ENCODE measurements at regions not wholly inside any gene's neighbourhood (a gene's known extent, or its start where the extent isn't known, plus 50 kb on each side); places are given as distances from the start of the nearest gene placed in this dataset.
"Not testable (repeated sequence)": the region's sequence is repeated elsewhere in the genome, so short reads cannot be mapped to it uniquely, and the experiment has no call there.

DNA sequence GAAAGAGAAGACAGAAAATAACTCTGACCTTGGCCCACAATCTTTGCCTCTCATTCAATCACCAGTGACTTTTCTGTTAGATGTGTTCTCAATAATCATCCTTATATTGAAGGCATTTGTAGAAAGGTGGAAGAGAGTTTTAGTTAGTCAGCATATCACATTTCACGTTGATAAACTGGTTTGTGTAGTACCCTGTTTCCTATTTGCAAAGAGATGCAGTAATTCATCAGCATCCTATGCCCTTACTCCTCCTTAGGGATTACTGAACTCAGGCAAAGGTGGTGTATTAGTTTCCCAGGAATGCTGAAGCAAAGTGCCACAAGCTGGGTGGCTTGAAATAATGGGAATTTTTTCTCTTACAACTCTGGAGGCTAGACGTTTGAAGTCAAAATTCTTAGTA is 145.0 kb downstream of the SPP2 start:
- no peak for DNase-seq (ENCODE audit: low read depth, low spot score)

DNA sequence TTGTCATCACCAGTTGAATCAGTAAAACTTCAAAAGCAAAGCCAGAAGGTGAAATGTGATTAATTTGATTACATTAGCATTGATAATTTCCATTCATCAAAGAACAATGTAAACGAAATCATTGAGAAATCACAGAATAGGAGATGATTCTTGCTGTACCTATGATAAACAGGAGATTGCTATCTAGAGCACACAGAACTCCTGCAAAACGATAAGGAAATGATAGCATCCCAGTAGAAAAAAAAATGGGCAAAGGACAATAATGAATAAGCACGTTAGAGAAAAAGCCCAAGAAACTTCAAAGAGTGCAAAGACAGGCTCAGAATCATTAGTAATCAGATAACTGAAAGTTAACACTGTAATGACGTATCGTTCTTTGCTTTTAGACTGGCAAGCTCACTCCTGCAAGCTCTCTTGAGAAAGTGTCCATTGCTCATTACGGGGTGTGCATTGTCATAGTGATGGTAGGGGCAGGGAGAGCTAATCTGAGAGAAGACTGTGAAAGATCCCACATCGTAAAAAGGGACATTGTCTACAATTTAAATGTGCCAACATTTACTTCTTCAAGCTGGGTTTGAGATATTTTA is 143.6 kb downstream of the SPP2 start:
- DNase-seq (ENCODE audit: low read depth, low spot score) = no peak

DNA sequence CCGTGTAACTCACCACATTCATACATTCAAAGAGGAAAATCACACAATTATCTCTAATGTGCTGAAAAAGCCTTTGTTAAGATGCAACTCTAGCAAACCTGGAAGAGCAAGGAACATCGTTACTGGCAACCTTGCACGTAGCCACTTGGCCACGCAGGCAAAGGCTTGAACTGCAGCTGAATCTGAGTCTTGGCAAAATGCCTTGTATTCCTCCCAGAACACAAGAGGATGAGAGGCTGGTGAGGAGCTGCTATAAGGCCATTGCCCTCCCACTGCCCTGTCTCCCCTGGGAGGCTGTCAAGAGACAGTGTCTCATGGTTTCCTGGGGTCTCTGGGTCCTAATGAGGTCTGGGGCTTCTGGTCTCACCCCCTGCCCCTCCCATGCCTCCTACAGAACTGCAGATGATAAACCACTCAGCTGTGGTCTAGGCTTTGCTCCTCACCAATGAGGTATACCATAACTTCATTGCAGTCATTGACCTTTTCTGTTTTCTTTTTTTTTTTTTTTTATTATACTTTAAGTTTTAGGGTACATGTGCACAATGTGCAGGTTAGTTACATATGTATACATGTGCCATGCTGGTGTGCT is 141.4 kb downstream of the SPP2 start:
- DNase-seq (ENCODE audit: low read depth, low spot score) = no peak

DNA sequence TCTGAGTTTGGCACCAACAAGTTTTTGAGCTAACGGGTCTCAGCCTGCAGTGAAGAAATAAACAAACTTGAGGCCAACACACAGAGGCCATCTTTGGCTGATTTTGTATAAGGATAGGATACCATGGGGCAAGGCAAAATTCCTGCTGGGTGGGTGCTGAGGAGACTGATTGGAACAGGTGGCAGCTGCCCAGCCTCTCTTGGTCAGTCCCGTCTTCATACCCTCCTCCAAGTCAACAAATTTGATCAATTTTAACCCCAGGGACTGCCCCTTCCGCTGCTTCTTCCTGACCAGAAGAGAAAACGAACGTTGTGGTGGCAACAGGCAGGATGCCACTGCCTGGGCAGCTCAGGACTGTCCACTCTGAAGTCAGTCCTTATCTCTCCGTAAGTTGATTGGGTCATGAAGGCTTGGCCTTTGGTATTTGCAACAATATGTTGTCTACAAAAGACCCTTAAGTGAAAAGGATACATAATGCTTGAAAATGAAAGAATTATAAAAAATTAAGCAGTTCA is 139.3 kb downstream of the SPP2 start:
- DNase-seq (ENCODE audit: low read depth, low spot score) = no peak

DNA sequence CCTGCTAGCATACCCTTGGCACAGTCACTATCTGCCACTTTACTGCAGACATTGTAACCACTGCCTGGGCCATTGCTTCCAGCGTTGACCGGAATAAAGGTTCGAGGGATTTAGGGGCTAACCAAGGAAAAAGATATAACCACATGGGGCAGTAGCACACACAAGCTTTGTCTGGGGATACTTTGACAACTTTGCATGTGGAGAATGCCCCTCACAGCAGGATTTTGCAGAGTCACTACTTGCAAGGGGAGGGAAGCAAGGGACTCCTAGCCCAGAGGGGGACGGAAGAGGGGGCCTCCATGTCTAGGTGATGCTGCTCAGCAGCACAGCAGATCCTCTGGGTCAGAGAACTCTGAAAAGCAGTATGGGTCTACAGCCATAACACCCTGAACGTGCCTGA is 138.7 kb downstream of the SPP2 start:
- no peak for DNase-seq (ENCODE audit: low read depth, low spot score)

DNA sequence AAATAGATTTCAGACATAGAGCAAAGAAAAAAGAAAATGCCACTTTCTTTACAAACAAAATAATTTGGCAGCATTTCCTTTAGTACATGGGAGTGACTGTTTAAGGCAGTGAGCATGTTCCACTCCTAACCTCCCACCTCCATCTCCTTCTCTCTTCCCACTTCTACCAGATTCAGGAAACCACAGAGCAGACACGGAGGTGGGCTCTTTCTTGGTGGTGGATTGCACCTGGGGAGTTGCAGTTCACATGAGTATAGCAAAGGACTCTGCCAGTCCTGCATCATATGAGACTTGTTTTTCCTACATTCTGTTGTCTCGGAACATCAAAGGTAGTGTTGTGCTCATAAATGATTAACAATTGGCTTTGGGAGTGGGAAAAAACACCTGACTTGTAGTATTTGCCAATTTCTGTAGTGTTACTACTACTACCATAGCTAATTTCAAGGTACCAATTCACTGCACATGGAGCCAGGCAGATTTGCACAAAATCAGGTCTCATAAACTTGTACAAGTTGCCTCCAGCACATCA is 137.2 kb downstream of the SPP2 start:
- DNase-seq (ENCODE audit: low read depth, low spot score) = no peak

DNA sequence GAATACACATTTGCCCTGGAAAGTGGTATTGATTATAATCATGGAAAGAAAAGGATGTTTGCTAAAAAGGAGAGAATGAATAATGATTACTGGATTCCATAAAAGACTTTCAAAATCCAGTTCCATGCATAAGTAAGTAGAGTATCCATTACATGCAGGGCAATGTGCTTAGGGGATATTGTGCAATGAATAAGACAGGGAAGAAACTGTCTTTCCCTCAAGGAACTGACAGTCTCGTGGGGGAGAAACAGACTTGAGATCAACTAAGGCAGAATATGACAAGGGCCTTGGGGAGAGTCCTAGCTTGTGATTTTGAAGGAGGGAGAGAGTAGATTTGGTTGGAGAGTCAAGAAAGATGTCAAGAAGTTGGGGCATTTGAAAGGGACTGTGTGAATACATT is 130.6 kb downstream of the SPP2 start:
- DNase-seq (ENCODE audit: low read depth, low spot score) = no peak

DNA sequence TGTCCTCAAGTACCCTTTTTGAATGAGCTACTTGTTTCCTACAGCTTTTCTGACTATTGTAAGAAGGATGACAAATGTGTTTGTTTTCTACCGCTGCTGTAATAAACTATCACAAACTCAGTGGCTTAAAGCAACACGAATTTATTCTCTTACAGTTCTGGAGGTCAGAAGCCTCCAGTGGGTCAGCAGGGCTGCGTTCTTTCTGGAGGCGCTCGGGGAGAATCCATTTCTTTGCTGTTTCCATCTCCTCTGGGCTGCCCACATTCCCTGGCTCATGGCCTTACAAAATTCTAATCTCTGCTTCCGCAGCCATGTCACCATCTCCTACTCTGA is 128.5 kb downstream of the SPP2 start:
- DNase-seq (ENCODE audit: low read depth, low spot score) = no peak

DNA sequence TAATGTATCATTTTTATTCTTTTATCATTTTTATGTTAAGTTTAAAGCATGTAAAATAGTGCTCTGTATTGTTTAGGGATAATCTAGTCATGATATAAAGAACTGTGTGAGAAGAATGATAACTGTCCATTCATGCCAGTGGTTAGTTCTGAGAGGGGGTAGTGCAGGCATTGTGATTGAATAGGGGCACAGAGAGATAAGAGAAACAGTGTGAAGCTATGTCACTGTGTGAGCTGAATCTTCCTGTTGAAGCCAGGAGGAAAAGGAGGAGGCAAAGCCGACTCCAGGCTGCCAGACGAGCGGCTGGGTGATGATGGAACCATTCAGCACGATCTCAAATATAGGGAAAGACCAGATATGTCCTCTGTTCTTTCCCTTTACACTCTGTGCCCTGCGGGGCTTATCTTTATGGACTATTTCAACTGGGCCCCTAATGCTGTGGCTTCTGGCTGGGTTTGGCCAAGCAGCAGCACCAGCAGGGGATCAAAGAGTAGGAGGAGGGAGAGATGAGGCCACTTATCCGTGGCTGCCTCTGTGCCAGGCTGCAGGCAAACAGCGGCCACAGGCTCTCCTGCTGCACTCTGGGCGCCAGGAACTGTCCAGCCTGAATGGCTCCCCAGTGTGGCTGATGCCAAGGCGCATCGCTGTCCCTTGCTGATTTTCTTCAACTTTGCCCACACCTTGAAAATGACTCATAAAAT is 128.0 kb downstream of the SPP2 start:
- DNase-seq (ENCODE audit: low read depth, low spot score) = no peak

DNA sequence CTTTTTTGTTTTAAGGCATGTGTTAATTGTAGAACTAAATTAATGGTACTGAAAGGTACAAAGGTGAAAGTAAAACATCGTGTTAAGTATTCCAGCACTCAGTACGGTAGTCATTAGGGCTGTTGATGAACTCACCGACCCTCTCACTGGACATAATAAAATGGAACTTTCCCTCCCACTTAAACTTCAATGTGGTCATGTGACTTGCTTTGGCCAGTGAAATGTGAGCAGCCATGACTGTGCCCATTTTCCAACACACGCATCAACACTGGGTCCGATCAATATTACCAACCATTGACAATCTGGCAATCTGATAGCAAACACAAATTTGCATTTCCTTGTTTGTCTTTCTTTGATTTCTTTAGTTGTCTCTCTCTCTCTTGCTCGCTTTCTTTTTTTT is 125.1 kb downstream of the SPP2 start:
- no peak for DNase-seq (ENCODE audit: low read depth, low spot score)

DNA sequence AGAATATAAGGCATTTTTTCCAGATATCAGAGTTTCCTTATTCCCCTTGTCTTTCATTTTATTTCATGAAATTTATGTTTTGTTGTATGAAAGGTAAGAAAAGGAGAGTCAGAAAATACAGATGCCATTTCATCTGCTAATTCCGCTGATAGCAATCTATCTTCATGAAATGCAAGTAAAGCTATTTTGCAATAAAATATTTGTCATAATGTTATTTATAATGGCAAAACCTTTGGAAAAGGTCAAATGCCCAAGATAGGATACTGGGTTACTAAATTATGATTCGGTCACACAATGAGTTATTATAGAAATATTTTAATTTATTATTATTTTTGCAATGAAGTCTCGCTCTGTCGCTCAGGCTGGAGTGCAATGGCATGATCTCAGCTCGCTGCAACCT is 124.2 kb downstream of the SPP2 start:
- no peak for DNase-seq (ENCODE audit: low read depth, low spot score)

DNA sequence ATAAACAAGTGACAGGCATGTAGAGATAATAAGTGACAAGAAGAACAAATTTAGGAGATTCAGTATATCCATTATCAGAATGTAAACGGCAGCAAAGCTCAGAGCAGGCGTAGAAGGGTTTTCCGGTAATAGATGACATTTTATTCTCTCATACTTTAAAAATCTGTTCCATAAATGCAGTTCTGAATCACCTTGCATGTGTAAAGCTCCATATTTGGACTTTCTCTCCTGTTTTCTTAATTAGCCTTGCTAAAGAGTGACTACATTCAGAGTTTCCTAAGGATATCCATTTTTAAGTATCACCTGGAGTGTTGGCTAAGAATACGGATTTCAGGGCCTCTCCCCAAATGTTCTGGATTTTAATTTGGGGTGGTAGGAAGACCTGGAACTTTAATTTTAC is 122.0 kb downstream of the SPP2 start:
- DNase-seq (ENCODE audit: low read depth, low spot score) = no peak

DNA sequence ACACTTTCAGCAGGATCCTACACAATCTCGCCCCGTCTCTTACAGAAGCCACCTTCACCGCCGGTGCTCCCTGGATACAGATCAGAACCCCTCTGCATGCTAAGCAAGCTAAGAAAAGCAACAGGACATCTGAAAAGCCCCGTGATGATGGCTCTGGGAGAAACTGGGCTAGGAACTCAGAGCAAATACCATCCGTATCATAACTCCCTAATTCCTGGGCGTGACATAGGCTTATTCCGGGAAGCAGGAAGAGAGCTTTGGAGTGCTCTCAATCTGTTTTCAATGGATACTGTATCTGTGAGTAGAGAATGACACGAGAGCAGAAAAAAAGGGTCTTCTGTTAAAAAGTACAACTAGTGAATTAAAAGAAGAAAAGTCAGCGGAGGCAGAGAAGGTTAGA is 121.6 kb downstream of the SPP2 start:
- DNase-seq (ENCODE audit: low read depth, low spot score) = no peak

DNA sequence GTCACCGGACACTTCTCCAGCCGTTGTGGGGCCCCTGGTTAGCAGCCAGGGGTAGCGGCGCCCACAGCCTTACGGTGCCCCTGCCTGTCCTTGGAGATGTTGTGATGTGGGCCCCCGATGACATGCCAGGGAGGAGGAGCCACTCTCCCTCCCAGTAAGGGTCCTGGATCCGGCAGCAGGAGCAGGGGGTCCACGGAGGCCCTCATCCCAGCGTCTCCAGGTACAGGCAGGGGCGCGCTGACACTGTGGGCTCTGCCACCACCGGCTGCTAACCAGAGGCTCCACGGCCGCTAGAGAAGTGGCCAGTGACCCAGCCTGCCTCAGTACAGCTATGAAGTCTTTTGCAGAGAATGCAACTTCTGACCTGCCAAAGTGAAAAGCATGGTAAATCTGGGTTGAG is 121.2 kb downstream of the SPP2 start:
- no peak for DNase-seq (ENCODE audit: low read depth, low spot score)

DNA sequence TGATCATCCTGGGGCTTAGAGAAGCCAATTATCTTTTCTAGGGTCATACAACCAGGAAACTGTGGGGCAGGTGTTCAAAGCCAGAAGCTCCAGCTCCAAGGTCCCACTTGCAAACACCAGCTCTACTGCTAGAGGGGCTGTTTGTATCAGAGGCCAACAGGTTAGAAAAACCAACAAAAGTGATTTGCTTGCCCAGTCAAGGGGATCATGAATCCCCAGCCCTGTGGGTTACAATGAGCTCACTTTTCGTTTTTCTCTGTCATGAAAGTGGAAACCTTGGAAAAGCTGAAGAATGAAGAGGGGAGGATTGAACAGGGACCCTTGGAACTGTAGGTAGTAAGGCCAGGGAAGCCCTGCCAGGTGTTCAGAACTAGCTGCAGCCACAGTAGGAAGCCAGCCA is 119.2 kb downstream of the SPP2 start:
- no peak for DNase-seq (ENCODE audit: low read depth, low spot score)

DNA sequence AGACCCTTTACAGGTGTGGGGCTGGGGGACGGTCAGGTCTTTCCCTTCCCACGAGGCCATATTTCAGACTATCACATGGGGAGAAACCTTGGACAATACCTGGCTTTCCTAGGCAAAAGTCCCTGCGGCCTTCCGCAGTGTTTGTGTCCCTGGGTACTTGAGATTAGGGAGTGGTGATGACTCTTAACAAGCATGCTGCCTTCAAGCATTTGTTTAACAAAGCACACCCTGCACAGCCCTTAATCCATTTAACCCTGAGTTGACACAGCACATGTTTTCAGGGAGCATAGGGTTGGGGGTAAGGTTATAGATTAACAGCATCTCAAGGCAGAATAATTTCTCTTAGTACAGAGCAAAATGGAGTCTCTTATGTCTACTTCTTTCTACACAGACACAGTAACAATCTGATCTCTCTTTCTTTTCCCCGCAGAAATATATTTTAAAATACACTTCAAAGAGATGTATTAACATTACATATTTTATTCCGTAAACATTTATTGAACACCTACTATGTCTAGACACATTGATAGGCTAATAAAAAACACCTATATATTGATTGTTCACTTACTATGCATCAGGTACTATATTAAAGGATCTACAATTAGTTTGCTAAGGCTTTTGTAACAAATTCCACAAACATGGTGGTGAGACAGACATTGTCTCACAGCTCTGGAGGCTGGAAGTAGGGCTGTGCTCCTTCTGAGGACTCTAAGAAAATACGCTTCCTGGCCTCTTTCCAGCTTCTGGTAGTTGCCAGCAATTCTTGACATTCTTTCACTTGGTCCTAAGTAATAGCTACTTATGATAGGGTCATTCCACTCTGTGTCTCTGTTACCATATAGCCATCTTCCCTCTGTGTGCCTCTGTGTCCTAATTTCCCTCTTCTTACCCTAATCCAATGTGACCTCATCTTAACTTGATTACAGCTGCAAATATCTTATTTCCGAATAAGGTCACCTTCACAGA is 118.4 kb downstream of the SPP2 start:
- not testable (repeated sequence) for DNase-seq (ENCODE audit: low read depth, low spot score)

DNA sequence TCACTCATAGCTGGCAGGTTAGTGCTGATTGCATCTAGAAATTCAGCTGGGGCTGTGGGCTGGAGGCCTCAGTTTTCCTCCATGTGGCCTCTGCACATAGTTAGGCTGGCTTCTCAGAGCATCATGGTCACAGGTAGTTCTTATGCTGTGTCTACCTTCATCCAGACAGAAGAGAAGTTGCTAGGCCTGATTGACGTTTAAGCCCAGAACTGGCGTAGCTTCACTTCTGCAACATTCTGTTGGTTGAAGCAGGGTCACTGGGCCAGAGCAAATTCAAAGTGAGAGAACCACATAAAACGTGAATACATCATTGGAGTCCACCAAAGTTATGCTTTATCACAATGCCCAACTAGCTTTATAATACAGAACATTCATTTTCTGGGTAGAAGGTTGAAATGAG is 116.0 kb downstream of the SPP2 start:
- no peak for DNase-seq (ENCODE audit: low read depth, low spot score)

DNA sequence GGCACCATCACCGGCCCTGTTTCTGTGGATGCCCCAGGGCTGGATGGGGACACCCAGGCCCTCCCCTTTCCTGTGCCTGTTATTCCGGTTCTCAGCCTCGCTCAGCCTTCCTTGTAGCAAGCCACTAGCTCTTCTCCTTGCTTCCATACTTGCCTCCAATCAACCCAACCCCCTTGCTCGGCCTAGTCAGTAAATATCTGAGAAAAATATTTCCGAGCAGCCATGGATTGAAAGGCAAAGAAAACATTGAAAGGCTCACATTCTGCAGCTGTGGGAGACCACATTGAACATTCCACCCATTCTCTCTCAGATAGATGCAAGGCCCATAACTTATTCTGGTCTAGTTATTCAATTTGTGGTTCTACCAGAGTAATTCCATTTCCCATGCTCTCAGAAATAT is 114.9 kb downstream of the SPP2 start:
- no peak for DNase-seq (ENCODE audit: low read depth, low spot score)

DNA sequence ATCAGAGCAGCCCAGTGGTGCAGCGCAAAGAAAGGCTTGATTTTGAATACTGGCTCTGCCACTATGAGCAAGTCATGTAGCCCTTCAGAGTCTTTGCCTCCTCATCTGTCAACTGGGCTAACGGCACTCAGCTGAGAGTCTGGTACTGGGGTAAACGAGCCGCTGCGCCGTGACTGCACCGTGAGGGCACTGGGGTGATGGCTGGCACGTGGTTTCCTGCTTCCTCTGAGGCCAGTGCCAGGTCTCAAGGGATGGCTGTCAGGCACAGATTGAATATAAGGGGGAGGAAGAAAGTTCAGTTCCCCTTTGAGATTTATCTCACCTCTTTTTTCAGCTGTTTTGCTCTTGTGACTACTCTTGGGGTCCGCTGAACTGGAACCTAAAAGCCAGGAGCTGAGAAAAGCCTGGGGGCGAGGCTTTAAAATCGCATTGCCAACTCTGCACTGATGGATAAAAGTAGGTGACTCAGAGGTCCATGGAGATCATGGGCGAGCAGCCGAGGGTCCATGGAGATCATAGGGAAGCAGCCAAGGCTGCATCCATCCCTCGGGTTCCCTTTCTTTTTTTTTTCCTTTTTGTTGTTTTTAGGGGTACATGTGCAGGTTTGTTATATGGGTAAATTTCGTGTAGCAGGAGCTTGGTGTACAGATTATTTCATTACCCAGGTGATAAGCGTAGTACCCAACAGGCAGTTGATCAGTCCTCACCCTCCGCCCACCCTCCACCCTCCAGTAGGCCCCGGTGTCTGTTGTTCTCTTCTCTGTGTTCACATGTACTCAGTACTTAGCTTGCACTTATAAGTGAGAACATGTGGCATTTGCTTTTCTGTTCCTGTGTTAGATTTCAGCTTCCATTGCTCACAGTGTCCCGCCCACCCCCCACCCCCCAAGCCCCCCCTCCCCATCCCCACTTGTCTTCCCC is 114.3 kb downstream of the SPP2 start:
- peak; percentile 5 for DNase-seq (ENCODE audit: low read depth, low spot score)

DNA sequence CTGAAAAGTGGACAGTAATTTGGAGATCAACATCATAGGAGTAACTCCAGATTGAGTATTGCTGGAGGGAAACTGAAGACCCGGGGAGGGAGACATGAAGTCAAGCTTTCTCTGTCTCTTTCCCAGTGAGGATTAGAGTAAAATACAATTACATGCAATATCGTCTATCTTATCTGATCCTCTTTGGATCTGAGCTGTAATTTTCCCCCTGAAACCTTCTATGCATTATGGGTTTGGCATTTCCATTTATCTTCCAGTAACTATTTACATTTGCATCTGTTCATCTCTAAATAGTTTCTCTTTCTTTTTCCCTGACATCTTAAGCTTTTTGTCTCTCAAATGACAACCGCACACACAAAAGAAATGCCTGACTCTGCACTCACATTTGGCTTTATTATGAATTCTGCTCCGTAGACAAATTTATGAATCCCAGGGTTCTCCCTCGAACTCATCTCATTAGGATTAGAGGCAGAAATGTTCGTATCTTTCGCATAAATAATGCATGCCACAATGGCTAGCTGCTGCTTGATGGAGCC is 113.1 kb downstream of the SPP2 start:
- DNase-seq (ENCODE audit: low read depth, low spot score) = no peak

DNA sequence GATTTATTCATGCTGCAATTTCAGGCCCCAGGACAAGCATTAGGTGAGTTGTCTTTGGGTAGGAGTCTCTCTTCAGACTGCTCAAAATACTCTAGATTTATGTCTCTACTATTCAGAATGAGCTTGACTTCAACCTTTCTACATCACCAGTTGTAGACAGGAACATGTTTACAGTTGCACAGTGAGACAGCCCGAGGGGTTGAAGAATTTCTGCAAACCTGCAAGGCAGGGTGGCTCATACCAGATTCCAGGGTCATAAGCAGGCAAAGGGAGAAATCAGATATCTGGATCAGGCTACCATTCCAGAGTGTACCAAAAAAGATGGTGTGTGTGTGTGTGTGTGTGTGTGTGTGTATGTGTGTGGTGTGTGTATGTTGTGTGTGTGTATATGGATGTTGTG is 112.4 kb downstream of the SPP2 start:
- no peak for DNase-seq (ENCODE audit: low read depth, low spot score)
